ENCODE measurements at regions not wholly inside any gene's neighbourhood (a gene's known extent, or its start where the extent isn't known, plus 50 kb on each side); places are given as distances from the start of the nearest gene placed in this dataset.
"Not testable (repeated sequence)": the region's sequence is repeated elsewhere in the genome, so short reads cannot be mapped to it uniquely, and the experiment has no call there.

DNA sequence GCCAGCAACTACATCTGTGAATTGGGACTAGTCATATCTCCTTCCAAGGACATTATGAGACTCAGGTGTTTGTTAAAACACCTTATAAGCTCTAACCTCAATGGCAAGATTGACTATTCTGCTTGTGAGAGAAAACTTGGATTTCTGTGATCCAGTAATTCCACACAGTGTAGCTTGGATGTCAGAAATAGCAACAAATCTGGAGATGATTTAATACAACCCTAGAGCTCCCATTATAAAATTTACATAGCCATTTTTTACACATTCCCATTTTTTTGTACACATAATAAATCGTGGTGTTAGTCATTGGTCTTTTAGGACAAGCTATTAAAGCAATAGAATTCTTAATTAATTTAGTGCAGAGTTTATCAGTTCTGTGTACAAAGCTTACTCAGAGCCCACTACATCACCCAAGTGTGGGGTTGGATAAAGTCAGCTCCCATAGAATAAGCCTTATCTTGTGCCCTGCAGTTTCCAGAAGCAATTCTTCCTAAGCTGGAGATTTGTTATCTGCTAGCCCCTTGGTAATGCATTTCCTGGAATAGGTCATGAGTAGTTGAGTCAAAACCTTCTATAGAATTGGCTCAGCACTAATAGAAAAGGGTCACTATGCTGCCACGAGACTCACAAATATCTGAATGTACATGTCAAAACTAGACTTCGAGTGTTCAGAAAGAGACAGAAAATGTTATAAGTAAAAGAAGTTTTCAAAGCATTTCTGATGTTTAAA is 434.0 kb upstream of the RUNX1 start:
- FAIRE-seq = no peak

DNA sequence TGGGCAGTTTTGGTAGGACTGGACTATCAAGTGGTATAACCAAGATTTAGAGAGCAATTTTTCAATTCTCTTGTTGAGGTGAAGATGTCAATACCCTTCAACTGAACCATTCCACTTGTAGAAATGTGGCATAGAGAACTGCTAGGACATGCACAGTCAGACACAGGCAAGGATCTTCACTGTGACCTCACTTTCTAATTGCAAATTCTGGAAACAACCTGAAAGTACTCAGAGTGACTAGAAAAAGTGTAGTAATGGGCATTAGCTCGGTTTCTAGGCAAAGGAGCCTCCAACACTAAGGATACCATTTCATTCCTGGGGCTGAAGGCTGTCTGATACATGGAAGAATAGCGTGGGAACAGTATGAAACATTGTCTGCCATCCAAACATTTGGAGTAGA is 433.0 kb upstream of the RUNX1 start:
- FAIRE-seq = no peak

DNA sequence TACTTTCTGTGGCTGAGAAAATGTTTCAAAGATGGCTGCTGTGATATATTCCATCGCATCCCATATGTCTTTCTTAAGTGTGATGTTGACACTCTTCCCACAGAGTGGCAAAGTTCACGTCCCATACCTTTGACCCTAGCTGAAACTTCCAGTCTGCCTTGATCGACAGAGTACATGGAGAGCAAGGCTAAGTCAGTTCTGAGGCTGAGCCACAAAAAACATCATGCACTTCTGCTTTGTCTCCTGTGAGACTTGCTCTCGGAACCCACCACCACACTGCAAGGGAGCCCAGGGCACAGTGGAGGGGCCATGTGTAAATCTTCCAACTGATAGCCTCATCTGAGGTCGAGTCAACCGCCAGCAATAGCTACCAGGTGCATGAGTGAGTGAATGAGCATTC is 431.9 kb upstream of the RUNX1 start:
- FAIRE-seq = no peak

DNA sequence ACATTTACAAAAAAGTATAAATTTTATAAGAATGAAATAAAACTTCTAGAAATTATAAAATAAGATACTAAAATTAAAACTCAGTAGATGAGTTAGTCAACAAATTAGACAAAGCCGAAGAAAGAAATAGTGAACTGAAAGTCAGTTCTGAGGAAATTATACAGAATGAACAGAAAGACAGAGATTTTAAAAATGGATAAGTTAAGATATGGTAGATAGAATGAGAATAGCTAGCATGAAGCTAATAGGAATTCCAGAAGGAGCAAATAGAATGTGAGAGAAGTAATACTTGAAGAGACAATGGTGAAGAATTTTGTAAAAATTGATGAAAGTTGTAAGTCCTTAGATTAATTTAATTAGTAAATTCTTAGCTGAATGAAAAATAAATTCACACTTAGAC is 430.4 kb upstream of the RUNX1 start:
- peak; percentile 45 for FAIRE-seq

DNA sequence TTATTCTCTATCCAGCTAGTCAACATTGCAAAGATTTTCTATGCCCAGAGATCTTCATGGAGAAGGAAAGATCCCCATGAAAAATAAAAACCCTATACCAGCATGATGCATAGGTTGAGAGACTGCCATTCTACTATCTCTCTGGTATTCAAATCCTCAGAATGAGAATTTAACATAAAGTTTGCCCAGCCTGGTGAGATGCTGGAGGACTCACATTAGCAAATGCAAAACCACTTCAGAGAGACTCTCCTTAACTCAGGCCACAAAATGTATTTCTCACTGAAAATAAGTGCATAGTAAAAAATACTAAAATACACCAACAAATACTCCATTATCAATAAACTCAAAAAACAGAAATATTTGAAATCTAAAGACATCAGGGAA is 430.0 kb upstream of the RUNX1 start:
- FAIRE-seq = no peak

DNA sequence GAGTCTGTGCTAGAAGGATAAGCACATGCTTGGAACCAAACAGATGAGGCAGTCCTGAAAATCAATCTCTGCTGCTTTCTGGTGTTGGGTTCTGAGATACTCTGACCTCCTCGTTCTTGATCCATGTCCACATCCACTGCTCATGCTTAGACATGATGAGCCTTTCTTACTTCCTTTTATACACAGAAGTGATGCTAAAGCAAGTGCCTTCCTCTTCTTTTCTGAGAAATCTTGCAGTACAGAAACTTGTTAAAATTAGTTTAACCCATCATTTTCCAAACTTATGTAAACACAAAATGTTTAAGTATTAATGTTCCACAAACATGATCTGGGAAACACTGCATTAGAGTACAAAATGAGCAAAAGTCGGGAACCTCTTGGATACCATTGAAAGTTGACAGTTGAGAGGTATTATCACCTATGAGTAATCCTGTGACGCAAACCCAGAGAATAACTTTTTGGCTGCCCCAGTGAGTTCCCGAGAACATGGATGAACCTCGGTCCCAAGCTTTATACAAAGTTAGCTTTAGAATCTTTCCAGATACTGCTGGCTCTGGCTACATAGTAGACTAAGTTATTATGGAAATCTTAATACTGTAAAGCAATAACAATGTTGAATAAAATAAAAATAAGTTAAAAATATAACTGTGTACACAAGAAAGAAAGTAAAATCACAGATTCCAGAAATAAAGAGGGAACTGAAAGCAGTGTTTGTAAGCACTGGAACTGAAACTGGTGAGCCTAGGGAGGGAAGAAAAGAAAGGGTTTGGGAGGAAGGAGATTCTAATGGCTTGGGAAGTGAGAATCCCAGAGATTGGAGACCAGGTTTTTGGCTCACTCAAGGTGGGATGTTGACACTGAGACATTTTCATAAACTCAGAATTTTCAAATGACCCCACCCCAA is 429.3 kb upstream of the RUNX1 start:
- no peak for FAIRE-seq

DNA sequence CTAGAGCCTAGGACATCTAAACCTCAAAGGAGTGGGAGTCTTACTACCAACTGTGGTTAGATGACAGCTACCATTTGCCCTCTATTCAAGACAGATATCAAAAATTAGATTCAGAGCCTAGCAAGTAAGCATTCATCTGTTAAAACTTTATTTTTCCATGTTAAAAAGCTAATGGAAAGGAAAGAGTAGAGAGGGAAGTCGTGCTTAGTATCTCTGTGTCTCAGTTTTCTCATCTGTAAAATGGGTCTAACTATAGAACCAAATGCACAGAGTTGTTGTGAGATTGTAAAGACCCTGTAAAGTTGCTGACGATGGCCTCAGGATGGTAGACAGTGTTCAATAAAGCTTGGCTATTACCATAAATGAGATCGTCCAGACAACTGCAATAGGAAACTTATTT is 428.5 kb upstream of the RUNX1 start:
- no peak for FAIRE-seq

DNA sequence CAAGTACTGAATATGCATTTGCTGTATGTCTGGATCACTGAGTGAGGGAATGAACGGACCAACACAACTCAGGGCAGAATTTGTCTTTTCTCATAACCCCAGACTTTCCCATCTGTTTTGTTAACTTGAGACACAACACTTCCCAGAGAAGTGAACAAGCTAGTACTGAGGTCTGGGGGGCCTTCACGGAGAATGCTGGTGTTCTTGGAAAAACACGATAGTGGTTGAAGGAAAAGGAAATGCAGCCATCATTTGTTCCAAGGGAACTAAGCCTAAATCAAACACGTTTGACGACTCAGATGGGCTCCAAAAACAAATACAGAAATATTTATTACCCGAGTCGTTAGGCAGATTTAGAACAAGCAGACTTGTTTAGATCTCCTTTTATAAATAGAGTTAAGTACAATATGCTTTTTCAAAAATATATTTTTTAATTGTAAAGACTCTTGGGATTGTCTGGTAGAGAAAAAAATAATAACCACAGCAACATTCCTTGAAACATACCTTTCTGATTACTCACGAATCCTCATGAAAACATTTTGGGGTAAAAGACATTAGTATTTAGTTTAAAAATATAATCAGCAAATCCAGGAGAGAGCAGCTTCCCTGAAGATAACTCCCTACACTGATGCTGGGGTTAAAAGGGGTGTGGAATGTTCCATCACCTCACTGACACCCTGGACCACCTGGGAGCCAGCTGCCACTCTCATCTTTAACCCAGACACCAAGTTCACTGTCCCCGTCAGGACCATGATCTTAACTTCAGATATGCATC is 427.7 kb upstream of the RUNX1 start:
- peak; percentile 33 for FAIRE-seq

DNA sequence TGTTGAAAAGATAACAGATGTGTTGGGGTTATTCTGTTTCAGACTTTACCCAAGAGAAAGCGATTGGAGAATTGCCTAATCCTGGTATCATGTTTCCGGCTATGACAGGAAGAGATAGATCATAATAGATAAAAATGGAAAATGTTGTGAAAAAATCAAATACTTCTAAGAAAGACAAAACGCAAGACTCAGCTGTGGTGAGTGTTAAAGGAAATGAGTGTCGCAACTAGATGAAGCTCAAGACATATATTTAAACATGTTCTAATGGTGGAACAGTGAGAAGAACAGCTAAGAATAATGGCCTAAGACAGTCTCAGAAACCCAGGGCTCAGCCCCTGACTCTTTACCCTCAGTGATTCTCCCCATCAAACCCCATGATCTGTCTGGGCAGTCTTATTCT is 426.7 kb upstream of the RUNX1 start:
- FAIRE-seq = no peak

DNA sequence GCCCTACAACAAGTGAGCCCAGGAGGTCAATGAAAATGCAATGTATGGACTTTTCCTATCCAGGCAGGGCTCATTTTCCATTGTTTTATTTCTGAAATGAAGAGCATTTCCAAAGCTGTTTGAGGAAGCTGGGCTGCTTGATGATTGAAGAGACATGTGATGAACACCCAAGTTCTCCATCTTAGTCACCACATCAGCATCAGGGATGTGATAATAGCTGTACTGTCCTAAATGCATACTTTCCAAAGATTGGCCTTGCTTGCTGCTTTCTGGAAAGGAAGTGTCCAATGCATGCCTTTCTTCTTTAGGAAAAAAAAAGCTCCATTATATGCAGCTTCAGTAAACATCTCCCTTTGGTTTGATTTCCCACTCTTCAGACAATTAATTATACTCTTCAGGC is 425.9 kb upstream of the RUNX1 start:
- no peak for FAIRE-seq

DNA sequence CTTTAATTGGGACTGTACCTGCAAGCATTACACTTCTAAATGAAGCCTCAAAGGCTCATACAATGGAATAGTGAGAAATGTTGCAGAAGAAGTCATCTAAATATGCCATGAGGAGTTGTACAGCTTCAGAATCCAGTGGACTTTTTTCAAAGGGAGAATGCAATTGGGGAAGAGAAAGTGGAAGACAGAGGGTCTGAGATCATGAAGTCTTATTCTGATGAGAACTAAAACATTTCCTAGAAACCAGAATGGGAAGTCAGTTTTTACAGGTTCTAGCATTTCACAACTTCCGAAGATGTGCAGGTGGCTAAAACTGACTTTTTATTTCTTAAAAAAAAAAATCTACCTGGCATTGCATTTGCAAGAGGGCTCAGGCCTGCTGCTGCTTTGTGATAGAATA is 424.4 kb upstream of the RUNX1 start:
- FAIRE-seq = no peak

DNA sequence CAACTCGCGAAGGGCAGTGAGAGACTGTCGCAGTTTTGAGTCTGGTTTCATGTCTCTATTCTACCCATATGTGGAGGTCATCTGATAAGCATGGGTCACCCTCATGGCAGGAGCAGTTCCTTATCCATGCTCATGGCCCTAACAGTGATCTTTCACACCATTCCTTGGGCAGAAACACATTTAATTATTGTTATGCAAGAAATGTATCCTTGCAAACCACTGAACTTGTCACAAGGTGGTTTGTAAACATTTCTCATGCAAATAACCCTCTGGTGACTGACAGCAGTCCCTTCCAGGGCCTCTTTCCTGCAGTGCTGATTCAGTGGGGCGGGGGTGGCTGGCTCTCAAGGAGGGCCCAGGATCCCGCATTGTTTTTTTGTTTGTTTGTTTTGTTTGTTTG is 421.4 kb upstream of the RUNX1 start:
- no peak for FAIRE-seq

DNA sequence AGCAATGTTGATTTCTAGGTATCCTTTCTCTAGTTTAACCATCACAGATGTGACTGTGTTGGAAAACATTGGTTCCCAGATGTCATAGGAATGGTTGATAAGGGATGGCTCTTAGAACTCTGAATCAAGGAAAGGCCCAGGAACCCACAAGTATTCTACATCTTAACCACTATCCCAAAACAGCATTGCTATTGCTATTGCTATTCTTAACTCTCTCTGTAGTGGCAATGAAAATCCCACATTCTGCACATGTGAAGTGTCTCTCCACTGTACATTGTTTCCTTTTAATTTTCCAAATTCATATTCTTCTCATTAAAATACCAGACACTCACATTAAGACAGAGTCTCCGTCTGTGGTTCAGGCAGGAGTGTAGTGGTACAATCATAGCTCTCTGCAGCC is 420.4 kb upstream of the RUNX1 start:
- FAIRE-seq = no peak

DNA sequence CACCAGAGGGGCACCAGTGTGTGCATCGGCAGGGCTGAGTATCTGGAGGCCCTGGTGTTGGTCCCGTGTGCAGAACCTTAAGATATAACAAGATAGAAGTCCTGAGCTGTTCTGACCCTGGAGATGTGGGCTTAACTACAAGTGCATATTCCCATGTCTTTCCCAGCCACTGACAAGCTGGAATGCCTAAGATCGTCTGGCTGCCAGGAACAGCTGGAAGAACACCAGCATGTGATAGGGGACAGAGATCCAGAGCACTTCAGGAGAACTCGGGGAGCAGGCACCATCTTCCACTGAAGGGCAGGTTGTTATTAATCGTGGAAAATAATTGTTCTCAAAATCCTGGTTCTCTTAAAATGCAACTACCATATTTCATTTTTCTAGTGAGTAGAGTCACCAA is 419.9 kb upstream of the RUNX1 start:
- FAIRE-seq = no peak

DNA sequence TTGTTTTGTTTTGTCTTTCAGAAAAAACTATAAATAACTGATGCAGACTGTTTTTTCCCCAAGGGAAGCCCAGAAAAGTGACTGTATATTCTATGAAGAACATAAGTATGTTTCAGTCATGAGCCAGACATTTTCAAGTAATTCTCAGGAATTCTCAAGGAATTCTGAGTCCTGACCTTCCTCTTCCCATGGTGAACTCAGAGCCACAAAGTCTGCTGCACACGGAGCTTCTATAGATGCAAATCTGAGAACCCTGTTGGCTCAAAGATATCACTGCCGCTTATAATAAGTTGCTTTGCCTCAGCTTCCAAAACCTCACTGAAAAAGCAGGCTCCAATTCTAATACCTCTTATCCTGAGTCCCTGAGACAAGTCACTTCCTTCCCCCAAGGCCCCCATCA is 418.5 kb upstream of the RUNX1 start:
- no peak for FAIRE-seq

DNA sequence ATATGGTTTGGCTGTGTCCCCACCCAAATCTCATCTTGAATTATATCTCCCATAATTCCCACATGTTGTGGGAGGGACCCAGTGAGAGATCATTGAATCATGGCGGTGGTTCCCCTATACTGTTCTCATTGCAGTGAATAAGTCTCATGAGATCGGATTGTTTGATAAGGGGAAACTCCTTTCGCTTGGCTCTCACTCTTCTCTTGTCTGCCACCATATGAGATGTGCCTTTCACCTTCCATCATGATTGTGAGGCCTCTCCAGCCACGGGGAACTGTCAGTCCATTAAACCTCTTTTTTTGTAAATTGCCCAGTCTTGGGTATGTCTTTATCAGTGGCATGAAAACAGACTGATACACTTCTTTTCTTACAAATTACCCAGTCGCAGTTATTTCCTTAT is 417.6 kb upstream of the RUNX1 start:
- FAIRE-seq = not testable (repeated sequence)

DNA sequence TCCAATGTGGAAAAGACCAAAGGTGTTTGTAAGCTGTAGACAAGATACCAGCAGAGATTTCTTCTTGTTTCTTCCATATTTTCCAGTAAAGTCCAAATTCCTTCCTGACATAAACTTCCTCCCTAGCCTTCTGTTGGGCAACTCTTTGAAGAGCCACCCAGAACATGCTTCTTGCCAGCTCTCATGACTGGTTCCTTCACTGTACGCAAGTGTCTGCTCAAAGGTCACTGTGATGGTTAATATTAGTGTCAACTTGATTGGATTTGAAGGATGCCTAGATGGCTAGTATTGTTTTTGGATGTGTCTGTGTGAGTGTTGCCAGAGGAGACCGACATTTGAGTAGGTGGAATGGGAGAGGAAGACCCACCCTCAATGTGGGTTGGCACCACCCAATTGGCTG is 416.6 kb upstream of the RUNX1 start:
- no peak for FAIRE-seq

DNA sequence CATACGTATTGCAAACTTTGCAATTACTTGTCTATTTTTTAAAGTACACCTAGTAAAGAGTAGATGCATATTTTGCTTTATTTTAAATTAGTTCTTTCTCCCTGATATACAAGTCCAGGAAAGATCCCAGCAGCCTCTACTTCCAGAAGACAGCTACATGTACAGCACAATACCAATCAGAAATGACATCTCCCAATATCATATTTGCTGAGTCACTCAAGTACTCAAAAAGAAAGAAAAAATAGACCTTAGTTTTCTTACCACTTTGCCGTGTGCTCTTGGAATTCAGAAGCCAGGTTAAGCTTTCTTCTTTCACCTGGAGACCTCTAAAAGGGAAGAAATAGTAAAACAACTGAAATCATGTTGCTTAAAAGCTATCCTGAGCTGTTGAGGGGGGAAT is 412.6 kb upstream of the RUNX1 start:
- FAIRE-seq = no peak

DNA sequence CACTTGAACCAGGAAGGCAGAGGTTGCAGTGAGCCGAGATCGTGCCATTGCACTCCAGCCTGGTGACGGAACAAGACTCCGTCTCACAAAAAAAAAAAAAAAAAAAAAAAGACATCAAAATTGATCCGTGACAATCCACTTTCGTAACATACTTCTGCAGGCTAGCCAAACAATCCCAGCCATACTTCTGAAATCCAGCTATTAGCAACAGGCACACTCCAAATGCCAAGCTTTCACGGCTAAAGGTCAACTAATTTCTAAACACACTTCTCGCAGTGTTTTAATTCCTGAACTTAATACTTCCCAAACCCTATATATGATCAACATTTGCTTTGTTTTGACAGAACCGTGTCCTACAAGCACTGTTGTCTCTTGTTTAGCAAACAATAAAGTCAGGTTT is 411.3 kb upstream of the RUNX1 start:
- no peak for FAIRE-seq

DNA sequence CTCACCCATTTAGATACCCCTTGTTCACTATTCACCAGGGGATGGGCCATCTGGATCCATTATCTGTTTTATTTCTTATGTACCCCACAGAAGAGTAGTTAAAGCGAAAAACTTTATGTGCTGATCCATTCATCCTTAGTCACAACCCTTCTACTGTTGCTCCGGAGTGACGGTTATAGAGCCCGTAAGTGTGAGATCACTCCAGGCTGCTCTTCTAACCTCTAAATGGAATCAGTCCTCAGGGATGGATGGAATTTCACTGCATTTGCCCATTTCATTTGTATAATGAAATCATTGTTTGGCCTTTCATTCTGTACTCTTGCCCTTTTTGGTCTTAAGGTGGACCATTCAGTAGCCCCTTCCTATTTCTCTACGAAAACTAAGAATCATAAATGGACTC is 409.3 kb upstream of the RUNX1 start:
- FAIRE-seq = no peak

DNA sequence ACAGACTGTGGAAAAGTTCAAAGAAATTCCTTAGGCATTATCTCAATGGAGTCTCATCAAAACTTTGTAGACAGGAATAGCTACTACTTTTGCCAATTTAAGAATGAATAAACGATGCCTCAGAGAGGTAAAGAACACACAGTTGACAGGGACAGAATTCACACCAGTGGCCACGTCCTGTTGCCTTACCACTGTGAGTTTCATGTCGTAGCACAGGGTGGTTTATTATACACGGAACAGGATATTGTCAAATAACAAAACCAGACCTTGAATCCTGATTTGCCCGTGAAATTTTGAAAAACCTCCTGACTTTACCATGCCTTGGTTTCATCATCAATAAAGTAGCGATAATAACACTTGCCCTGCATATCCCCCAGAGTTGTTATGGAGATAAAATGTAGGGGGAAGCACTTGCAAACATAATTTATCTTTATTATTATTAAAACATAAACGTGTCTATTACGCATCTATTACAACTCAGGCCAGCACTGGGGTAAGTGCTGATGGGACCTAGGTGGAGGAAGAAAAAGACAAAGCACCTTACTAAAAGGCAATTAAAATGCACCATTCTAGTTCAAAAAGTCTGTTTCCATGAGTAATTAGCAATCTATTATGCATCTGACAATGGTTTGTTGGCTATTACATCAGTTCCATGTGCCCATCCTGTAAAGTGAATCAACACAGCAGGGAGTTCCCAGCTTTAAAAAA is 408.1 kb upstream of the RUNX1 start:
- no peak for FAIRE-seq

DNA sequence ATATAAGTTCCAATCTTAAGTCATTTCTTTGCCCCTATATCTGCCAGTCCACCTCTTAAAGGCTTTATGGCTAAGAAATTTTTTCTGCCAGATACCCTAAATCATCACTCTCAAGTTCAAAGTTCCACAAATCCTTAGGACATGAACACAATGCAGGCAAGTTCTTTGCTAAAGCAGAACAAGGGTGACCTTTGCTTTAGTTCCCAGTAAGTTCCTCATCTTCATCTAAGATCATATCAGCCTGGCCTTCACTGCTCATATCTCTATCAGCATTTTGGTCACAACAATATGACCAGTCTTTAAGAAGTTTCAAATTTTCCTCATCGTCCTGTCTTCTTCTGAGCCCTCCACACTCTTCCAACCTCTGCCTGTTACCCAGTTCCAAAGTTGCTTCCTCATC is 402.2 kb upstream of the RUNX1 start:
- FAIRE-seq = no peak

DNA sequence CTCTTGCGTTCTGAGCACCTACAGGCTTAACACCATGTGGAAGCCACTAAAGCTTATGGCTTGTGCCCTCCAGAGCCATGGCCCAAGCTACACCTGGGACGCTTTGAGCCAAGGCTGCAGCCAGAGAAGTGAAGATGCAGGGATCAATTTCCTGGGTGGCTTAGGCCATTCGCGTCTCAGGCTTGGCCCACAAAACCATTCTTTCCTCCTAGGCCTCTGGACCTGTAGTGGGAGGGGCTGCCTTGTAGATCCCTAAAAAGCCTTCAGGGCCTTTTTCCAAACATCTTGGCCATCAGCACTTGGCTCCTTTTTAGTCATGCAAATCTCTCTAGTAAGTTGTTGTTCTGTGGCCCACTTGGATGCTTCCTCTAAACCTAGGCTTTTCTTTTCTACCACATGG is 401.7 kb upstream of the RUNX1 start:
- FAIRE-seq = no peak
